OCI-LY1 (cell line): ENCODE measurements at regions not wholly inside any gene's neighbourhood (a gene's known extent, or its start where the extent isn't known, plus 50 kb on each side); places are given as distances from the start of the nearest gene placed in this dataset.

Source experiments
- H2AFZ ChIP-seq: fragments of 200-600 bp; sonication (generic), shearing (Covaris generic); 2 replicates; pipeline ENCODE4 v1.6.0; 2014; ENCODE audit warnings: antibody characterized with exemption, mild to moderate bottlenecking, low read length
- H3F3A ChIP-seq: fragments of 200-600 bp; sonication (generic), shearing (Covaris generic); 2 replicates; pipeline ENCODE4 v1.6.0; 2014; ENCODE audit warnings: mild to moderate bottlenecking, antibody characterized with exemption, low read length, moderate library complexity; ENCODE audit not compliant: insufficient read depth
- H3K27ac ChIP-seq: fragments of 200-600 bp; sonication (generic); 2 replicates; pipeline ENCODE4 v1.5.1; 2014; ENCODE audit warnings: low read length, mixed run types, mild to moderate bottlenecking, low read depth; ENCODE audit not compliant: poor library complexity, severe bottlenecking
- H3K27me3 ChIP-seq: fragments of 200-600 bp; sonication (generic); 2 replicates; pipeline ENCODE4 v1.6.0; 2014; ENCODE audit warnings: antibody characterized with exemption, mild to moderate bottlenecking, low read length, moderate library complexity; ENCODE audit not compliant: insufficient read depth
- H3K36me3 ChIP-seq: fragments of 200-600 bp; sonication (generic); 2 replicates; pipeline ENCODE4 v1.6.1; 2014; ENCODE audit warnings: mild to moderate bottlenecking, antibody characterized with exemption, low read length, moderate library complexity, mixed read lengths; ENCODE audit not compliant: insufficient read depth
- H3K4me1 ChIP-seq: fragments of 200-600 bp; sonication (generic); 2 replicates; pipeline ENCODE4 v1.5.1; 2014; ENCODE audit warnings: mild to moderate bottlenecking, low read length, moderate library complexity; ENCODE audit not compliant: insufficient read depth, severe bottlenecking
- H3K4me2 ChIP-seq: fragments of 200-600 bp; sonication (generic), shearing (Covaris generic); 2 replicates; pipeline ENCODE4 v1.6.1; 2014; ENCODE audit warnings: low read length
- H3K4me3 ChIP-seq: fragments of 200-600 bp; sonication (generic); 2 replicates; pipeline ENCODE4 v1.5.1; 2014; ENCODE audit warnings: low read length, low read depth, mild to moderate bottlenecking, mixed read lengths; ENCODE audit not compliant: poor library complexity, severe bottlenecking
- H3K79me2 ChIP-seq: fragments of 200-600 bp; shearing (Covaris generic); 2 replicates; pipeline ENCODE4 v1.6.1; 2016; ENCODE audit warnings: mixed run types, low read length, mixed read lengths; ENCODE audit not compliant: insufficient read depth
- H3K9ac ChIP-seq: fragments of 200-600 bp; sonication (generic), shearing (Covaris generic); 2 replicates; pipeline ENCODE4 v1.6.1; 2014; ENCODE audit warnings: mild to moderate bottlenecking, low read length, mixed read lengths
- H3K9me2 ChIP-seq: fragments of 200-600 bp; sonication (generic), shearing (Covaris generic); 2 replicates; pipeline ENCODE4 v1.6.1; 2014; ENCODE audit warnings: low read depth, mild to moderate bottlenecking, low read length, mixed read lengths
- H3K9me3 ChIP-seq: fragments of 200-600 bp; shearing (Covaris generic); 2 replicates; pipeline ENCODE4 v1.6.1; 2014; ENCODE audit warnings: low read length, mixed read lengths
- H4K20me1 ChIP-seq: fragments of 200-600 bp; sonication (generic), shearing (Covaris generic); 2 replicates; pipeline ENCODE4 v1.6.0; 2016; ENCODE audit warnings: mild to moderate bottlenecking, low read length; ENCODE audit not compliant: insufficient read depth
- EZH2 ChIP-seq: fragments of 200-600 bp; sonication (generic), shearing (Covaris generic); IDR thresholded peaks from 2 replicates; pipeline ENCODE4 v1.8.0; 2017; ENCODE audit warnings: borderline replicate concordance, mixed run types, mild to moderate bottlenecking, antibody characterized with exemption, low read length, moderate library complexity, mixed read lengths
- TF ChIP-seq, protein P1 (sequence below): fragments of 200-600 bp; sonication (generic), shearing (Covaris generic); IDR thresholded peaks from 2 replicates; pipeline ENCODE4 v1.5.1; 2017; ENCODE audit warnings: mild to moderate bottlenecking, antibody characterized with exemption, low read length, moderate library complexity, mixed read lengths

GRCh38 chr21:39029900-39030884, 153.1 kb downstream of the PSMG1 start:
- Histone ChIP-seq H3K36me3 (no peaks in the 10 kb centered on the region), H2AFZ (no peak overlapping the region), H3F3A (no peaks in the 10 kb centered on the region), H4K20me1 (no peaks in the 10 kb centered on the region), H3K4me3 (no peak overlapping the region), H3K9me3 (no peaks in the 10 kb centered on the region), H3K27ac (no peak overlapping the region), H3K9me2 (no peaks in the 10 kb centered on the region), H3K9ac (no peak overlapping the region), H3K27me3 (no peaks in the 10 kb centered on the region; the same call in 1 of the 2 replicates), H3K4me1 (no peaks in the 10 kb centered on the region), H3K4me2 (no peak overlapping the region), H3K79me2 (no peaks in the 10 kb centered on the region)
- TF ChIP-seq, protein P1, sequence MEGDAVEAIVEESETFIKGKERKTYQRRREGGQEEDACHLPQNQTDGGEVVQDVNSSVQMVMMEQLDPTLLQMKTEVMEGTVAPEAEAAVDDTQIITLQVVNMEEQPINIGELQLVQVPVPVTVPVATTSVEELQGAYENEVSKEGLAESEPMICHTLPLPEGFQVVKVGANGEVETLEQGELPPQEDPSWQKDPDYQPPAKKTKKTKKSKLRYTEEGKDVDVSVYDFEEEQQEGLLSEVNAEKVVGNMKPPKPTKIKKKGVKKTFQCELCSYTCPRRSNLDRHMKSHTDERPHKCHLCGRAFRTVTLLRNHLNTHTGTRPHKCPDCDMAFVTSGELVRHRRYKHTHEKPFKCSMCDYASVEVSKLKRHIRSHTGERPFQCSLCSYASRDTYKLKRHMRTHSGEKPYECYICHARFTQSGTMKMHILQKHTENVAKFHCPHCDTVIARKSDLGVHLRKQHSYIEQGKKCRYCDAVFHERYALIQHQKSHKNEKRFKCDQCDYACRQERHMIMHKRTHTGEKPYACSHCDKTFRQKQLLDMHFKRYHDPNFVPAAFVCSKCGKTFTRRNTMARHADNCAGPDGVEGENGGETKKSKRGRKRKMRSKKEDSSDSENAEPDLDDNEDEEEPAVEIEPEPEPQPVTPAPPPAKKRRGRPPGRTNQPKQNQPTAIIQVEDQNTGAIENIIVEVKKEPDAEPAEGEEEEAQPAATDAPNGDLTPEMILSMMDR, result no peak
- no peak for TF ChIP-seq EZH2

DNA sequence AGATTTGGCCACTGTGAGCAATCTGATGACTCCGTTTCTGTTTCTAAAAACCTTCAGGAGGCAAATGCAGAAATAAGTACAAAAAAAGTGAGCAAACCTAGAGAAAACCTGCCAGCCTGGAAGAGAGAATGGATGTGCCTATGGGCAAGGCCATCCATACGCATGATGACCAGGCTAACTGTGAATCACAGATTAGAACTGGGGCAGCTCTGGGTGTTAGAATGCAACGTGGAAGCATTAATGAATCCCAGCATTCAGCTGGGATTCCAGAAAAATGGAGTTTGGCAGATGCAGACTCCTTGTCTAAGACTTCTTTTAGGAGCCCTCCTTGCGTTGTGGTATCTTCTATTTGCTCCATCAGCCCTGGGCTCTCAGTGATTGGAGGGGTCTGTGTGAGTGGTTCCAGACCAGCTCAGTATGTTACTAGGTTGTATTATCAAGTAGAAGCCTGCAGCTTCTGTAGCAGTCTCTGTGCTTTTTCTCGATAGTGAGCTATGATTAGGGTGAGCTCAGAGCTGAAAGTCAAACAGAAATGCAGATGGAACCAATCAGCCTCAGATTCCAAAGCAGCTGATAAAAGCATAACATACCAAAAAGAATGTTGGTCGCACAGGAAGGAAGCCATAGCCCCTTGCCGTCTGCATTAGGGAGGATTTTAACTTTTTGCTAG, 154.0 kb downstream of the PSMG1 start:
- Histone ChIP-seq H3K27ac (no peak overlapping the region), H3K4me3 (no peak overlapping the region), H3K4me1 (no peaks in the 10 kb centered on the region), H2AFZ (no peak overlapping the region), H3K9me2 (no peaks in the 10 kb centered on the region), H3K27me3 (no peaks in the 10 kb centered on the region; the same call in 1 of the 2 replicates), H3K4me2 (no peak overlapping the region), H3K79me2 (no peaks in the 10 kb centered on the region), H3K36me3 (no peaks in the 10 kb centered on the region), H3F3A (no peaks in the 10 kb centered on the region), H3K9ac (no peak overlapping the region), H4K20me1 (no peaks in the 10 kb centered on the region), H3K9me3 (no peaks in the 10 kb centered on the region)
- TF ChIP-seq EZH2, result no peak
- TF ChIP-seq, protein P1, result no peak

- peaks cover 9% of the 10 kb centered on the region for H3K4me1 ChIP-seq
- no peak overlapping the region for H3K4me3 ChIP-seq
- no peaks in the 10 kb centered on the region for H3F3A ChIP-seq
- TF ChIP-seq, protein P1, result no peak
- TF ChIP-seq EZH2, result no peak
- no peaks in the 10 kb centered on the region; the same call in 1 of the 2 replicates for H3K27me3 ChIP-seq
- H3K27ac ChIP-seq, result no peak overlapping the region
- H3K79me2 ChIP-seq, result no peaks in the 10 kb centered on the region
- no peak overlapping the region for H2AFZ ChIP-seq
- no peaks in the 10 kb centered on the region for H3K9me3 ChIP-seq
- no peak overlapping the region for H3K4me2 ChIP-seq
- no peaks in the 10 kb centered on the region for H3K36me3 ChIP-seq
- no peak overlapping the region for H3K9ac ChIP-seq
- H4K20me1 ChIP-seq, result no peaks in the 10 kb centered on the region
- no peaks in the 10 kb centered on the region for H3K9me2 ChIP-seq
These were observed 158.1 kb downstream of the PSMG1 start for GRCh38 chr21:39025198-39025597.
